G401 (cell line): ENCODE measurements at regions not wholly inside any gene's neighbourhood (a gene's known extent, or its start where the extent isn't known, plus 50 kb on each side); places are given as distances from the start of the nearest gene placed in this dataset.

Experiments
- DNase-seq: peaks from one replicate; pipeline ENCODE4 v3.0.0-alpha.2; 2015; ENCODE audit warnings: low spot score
- in situ Hi-C: cut with HindIII; loops from 2 replicates; pipeline ENCODE4 v1.10.0; 2016; ENCODE audit warnings: low sequenced_read_pairs, mixed read lengths

DNA sequence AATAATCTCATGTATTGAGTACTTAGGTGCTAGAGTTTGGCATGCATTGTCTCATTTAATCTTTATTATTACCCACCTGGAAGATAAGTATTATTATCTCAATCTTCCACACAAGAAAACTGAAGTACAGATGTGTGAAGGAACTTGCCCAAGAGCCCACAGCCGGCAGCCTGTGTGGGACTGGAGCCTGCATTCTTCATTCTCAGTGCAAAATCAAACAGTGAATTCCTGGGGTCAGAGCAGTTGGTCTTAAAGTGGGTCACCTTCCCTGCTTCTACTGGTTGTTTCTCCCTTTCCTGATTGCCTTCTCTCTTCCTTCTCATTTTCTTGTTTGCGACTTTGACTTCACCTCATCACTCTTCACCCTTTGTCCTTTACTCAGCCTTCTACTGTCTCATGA is 144.7 kb upstream of the LYZL1 start:
- no peak for DNase-seq
- in situ Hi-C loops = loop anchor here (25.0 kb wide), 1 partner anchor 457 kb away; the partner anchor contains the start of gene BAMBI

DNA sequence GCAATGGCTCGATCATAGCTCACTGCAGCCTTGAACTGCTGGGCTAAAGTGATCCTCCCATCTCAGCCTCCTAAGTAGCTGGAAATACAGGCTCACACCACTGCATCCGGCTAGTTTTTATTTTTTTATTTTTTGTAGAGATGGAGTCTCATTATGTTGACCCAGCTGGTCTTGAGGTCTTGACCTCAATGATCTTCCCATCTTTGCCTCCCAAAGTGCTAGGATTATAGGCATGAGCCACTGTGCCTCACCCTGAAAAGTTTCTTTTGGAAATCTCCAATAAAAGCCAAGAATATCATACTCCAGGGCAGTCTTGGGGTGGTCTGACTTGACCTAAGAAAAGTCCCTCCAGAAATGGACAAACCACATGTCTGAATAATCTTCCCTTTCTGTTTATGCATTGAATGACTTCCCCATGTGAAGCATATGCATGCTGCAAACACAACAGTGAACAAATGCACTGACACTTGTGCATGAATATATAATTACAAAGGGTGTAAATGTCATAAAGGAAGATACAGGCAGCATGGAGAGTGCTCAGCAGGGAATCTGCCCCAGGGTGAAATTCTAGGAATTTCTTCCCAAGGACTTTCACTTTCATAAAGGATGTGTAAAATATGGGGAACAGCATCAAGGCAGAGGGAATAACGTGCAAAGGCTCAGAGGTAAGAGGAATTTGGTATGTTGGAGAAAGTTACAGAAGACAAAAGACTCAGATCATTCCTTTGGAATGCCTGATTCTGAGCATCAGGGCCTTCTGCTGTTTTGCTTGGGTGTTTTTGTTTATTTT is 142.4 kb upstream of the LYZL1 start:
- in situ Hi-C loops = loop anchor here (25.0 kb wide), 1 partner anchor 459 kb away; the partner anchor contains the start of gene BAMBI
- no peak for DNase-seq

DNA sequence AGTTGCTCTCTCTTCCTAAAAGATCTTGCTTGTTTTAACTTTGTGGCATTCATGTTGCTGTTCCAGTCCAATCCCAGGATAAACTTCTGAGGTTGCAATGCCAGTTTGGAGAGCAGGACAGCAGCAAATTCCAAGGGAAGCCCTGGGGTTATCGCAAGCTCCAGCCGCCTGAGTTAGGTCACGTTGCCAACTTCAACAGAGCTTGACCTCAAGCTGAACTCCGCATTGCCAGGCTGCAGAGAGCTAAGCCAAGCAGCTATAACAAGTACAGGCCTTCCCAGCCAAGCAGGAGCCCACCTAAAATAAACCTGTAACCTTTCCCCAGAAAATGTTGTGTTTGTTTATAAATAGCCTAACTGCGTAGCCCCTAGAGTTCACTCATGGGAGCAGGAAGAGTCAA is 138.9 kb upstream of the LYZL1 start:
- in situ Hi-C loops = no loop called here
- no peak for DNase-seq

DNA sequence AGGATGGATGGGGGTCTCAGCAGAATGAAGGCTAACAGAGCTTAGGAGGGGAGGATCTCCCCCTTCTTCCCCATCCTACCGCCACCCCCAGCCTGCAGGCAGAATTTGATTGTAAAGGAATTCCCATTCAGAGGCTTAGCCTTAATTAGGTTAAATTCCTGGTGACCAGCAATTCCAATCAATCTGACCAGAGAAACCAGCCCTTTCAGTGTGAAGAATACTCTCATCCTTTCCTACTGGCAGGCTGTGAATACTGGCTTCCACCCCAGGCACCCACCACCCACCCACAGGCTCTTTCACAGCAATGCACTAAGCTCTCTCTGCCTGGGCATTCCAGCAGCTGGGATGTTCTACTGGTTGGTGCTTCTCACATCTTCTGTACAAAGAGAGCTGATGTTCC is 137.9 kb upstream of the LYZL1 start:
- in situ Hi-C loops = no loop called here
- no peak for DNase-seq

DNA sequence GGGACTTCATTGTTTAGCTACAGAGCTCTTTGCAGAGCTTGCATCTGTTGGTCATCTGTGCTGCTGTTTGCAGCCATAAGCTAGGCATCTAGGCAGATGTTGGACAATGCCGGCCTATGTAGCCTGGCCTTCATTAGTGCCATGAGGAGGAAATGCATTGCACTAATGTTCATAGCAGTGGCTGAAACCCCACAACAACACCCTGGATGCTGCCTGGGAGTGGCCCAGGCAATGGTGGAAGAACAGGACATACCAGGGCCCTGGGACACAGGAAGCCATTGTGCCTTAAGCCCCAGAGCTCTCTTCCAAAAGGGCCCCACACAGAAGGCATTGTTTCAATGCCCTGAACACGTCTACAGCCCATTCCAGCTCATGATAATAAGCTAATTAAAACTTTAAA is 131.5 kb upstream of the LYZL1 start:
- no peak for DNase-seq
- in situ Hi-C loops = no loop called here

DNA sequence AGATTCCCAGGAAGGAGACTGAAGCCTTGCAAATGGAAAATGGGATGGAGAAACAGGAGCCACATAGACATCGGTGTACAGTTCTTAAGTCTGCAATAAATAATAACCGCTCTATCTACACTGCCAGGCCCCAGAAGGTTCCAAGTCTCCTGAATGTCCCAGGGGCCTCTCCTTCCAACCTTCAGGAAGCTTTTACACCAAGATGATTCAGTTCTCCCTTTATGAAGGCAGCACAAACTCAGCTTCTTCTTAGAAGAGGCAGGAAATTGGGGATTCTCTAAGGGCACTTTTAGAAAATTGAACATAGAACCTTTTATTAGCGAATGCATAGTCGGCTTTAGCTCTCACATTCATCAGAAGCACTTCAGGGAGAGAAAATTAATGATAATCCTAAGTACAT is 130.8 kb upstream of the LYZL1 start:
- DNase-seq = no peak
- in situ Hi-C loops = no loop called here

DNA sequence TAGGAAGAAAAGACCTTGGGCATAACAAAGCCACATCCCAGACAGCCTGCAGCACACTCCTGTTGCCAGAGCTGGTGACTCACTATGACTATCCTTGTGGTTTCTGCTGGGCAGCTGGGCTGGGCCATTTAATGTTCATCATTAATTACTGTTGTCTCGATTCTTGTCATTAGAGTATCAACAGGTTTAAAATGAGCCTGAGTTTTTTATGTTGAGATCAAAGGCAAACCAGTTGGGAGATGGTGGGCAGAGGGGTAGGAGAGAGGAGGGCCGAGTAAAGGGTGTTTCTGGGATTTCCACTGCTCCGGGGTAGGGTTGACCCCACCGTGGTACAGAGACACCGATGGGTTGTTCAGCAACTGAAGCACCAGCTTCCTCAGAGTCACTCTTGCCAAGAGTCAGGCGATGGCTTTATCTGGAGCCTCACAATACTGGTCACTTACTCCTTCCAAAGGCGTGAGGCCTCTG is 128.7 kb upstream of the LYZL1 start:
- in situ Hi-C loops = no loop called here

DNA sequence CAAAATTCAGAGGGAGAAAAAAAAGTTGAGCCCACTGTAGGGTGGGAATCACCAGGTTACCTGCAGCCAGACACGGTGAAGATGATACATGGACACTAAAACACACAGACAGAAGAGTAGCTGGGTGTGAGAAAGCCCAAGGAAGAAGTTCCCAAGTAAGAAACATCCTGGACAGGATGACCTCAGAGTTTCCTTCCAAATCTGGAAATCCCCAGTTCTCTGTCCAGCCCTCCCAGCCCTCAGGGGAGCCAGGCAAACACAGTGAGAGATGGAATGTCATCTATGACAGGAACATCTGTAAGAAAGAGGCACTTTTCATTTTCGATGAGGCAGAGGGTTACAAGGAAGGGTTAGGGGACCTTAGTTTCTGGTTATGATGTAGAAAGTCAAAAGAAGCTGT is 125.1 kb upstream of the LYZL1 start:
- in situ Hi-C loops = no loop called here
- DNase-seq = no peak

More for the DNA sequence above, 128.7 kb upstream of the LYZL1 start:
- no peak for DNase-seq

DNA sequence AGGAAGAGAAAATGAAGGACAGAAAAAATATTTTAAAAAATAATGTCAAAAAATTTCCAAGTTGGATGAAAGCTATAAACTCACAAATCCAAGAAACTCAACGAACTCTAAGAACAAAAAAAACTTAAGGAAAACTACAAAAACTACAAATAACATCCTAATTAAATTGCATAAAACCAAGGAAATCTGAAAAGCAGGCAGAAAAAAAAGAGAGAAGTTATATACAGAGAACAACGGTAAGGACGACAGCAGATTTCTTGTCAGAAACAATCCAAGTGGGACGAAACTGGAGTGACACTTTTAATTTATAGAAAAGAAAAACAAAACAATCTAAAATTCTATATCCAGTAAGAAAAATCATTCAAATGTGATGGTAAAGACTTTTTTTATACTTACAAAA is 122.2 kb upstream of the LYZL1 start:
- DNase-seq = no peak
- in situ Hi-C loops = no loop called here

DNA sequence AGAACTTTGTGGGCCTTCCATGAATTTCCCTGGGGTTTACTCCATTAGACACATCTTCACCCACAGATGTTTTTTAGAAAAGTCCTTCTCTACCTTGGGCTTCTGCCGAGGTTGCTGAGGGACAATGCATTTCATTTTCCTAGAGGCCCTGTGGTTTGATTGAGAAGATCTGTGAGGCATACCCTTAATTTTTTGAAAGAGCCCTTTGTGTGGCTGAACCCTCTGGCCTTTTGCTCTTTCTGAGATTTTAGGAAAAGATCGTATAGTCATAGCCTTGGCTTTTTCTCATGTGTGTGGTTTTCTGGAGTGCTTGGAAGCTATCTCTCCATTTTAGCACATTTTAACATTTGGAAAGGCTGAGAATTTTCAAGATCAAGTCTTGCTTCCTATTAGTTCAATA is 119.8 kb upstream of the LYZL1 start:
- in situ Hi-C loops = no loop called here
- DNase-seq = no peak

DNA sequence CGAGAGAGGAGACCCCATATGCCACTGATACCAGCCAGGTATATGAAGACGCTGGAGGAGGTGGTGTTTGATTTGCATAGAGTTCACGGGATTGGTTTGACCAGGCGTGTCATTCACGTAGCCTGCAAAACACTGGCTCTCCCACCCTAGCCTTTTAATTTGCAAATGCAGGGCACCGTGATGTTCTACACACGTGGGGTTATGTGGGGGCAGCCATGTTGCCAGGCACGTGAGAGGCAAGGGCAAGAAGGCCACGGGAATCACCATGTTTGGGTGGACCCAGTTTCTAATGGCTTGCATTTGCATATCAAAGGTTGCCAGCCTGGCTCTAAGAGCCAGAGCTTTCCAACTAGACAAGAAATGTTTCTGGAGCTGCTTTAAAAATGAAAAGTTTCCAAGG is 117.2 kb upstream of the LYZL1 start:
- in situ Hi-C loops = no loop called here
- no peak for DNase-seq

DNA sequence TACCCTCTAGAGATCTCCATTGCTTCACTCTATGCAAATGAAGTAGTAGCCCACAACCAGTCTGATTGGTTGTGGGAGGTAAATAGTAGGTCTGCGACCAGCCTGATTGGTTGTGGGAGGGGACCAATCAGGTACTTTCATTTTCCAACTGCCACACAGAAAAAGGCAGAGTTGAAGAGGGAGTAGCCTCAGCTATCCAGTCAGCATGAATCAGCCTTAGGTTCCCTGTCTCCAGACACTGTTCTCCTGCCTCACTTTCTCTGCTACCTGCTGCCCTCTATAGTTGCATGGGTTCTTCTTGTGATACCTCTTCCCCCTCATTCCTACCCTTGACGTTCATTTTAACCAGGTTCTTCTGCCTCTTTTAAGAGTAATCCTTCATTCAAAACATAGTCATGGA is 114.5 kb upstream of the LYZL1 start:
- in situ Hi-C loops = no loop called here

DNA sequence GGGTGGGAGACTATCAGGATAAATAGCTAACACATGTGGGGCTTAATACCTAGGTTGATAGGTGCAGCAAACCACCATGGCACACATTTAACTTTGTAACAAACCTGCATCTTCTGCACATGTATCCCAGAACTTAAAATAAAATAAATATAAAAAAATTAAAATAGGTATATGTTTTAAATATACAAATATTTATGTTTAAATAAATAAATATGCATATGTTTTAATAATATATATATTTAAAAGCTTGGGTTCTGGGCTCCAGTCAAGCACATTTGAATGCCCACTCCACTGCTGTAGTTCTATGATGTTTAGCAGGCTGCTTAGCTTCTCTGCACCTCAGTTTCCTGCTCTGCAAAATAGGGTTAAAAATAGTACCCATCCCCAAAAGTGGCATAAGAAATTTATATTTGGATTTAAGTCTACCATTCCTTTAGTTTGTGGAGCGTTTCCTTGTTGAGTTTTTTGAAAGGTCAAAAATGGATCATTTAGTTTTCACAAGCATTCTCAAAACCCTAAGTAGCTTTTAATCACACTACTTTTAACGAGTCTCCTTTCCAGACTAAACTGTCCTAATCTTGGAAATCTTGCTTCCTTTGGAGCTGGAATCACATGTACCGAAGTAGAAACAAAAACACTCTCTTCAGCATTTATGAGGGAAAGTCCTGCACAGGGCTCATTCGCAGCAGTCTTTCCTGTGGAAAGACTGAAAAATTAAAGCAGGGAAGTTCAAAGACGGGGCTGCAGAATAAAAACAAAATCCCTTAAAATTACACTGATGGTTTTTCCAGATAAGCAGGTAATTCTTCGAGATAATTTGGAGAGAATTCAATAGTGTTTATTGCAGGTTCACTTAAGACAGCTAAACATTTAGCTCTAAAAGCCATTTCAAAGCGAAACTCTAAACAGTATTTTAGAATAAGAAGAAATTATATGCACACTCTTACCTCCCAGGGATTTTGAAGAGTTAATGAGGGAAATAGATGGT is 111.7 kb upstream of the LYZL1 start:
- in situ Hi-C loops = no loop called here
- peak; percentile 12 for DNase-seq

More for the DNA sequence above, 114.5 kb upstream of the LYZL1 start:
- DNase-seq = no peak

DNA sequence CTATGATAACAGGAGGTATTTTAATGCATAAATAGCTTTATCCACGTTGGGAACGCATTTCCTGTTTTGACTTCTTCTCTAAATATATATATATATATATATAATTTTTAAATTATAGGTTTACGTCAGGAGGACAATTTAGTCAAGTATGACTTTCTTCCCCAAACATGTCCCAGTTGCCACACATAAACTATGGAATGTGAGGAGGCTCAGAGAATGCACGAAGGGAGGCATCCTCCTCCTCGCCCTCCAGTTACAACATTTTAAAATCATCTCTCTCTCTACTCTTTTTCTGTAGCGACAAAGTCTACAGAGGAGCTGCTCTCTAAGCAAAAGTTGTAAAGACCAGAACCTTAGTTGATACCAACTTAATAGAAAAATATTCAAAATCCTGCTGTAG is 106.9 kb upstream of the LYZL1 start:
- no peak for DNase-seq
- in situ Hi-C loops = no loop called here

DNA sequence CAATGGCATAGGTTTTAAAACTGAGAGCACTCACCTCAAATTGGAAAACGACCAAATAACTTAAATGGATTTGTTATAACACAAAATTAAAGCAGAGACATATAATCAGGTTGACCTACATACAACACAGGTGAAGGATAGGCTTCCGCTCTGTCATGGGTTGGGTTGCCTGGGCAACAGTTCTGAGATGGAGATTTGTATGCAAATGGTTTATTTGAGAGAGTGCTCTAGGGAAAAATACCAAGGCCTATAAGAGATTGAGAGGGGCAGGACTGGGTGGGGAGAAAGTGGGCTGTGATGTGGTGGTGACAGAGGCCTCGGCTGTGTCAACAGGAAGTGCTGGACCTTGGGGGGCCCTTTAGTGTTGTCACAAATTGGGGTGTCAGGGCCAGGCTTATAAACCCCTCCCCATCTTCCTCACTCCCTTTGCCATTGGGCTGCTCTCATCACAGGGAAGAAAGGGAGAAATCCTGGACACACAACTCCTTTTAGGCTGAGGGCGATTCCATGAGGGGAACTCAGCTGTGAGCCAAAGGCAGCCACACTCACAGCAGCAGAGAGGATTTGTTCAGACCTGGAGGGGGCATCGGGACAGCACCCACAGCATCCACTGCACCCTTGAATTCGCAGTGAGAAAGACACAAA is 105.4 kb upstream of the LYZL1 start:
- in situ Hi-C loops = no loop called here
- DNase-seq = no peak

DNA sequence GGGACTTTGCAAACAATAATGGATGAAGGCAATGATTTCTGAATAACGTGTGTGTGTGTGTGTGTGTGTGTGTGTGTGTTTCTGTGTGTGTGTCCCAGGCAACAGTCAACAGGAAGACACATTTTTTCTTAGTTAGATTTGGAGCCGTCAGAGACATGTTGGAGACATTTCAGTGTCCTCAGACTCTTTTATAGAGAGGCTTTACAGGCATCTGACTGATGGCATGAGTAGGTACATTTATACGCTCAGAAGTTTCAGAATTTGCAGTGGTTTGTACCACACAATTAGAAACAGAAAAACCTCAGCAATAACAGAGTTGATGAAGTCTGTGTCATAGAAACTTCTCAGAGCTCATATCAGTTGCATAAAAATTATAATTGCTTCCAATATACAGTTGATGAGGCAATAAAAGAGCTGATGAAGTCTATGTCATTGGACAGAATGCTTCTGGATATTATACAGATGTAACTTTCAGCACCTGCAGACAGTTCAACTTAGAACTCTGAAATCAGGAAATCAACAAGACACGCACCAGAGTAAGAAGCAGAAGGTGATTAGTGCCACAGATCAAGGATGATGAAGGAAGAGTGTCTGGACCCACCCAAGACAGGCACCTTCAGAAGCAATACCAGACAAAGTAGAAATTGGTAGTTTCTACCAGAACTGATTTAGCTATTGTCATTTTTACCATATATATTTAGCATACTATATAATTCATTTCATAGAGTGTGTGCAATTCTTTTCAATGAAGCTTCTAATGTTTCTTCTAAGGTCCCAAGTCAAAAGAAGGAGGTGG is 104.5 kb upstream of the LYZL1 start:
- in situ Hi-C loops = no loop called here
- DNase-seq = no peak

DNA sequence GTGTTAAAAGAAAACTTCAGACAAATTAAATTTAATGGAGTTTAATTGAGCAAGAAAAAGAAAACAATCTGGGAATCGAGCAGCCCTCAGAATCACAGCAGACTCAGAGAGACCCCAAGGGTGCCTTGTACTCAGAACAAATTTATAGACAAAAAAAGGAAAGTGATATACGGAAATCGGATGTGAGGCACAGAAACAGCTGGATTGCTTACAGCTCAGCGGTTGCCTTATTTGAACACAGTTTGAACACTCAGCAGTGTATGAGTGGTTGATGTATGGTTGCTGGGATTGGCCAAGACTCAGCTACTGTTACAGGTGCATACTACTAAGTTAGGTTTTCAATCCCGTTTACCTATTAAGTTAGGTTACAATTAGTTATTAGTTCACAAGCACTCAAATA is 103.8 kb upstream of the LYZL1 start:
- DNase-seq = no peak

DNA sequence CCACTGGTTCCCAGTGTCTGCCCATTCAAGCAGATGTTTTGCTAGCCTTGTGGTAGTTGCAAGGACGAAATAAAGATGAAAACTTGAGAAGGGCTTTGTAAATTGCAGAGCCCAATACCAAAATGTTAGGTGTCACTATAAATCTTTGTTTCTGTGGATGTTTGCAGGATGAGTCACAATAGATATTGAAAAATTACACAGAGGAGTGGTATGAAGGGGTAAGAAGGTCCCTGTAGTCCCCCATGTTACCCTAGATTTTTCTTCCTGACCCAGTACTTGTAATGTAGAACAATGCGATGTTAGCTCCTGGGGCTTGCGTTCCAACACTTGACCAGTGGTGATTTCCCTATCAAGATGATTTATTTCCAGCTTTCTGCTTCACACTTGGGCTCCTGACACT is 102.6 kb upstream of the LYZL1 start:
- no peak for DNase-seq
- in situ Hi-C loops = no loop called here

More for the DNA sequence above, 103.8 kb upstream of the LYZL1 start:
- in situ Hi-C loops = no loop called here

DNA sequence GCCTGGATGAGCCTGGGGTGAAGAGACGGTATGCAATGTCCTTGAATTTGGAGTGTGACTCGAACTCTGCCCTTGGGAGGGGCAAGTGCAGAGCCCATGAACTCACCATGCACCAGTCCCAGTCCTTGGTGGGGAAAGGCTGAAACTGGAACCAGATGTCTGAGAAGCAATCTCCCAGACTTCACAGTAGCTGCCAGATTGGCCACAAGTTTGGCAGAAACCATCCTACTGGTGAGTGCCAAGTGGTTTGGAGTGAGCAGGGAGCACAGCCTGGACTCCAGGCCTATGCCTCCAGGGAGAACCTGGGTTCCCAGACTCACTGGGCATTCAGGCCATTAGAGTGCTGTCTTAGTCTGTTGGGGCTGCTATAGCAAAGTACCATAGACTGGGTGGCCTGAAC is 99.6 kb upstream of the LYZL1 start:
- no peak for DNase-seq
- in situ Hi-C loops = no loop called here
